Activated CD8-positive, alpha-beta T cell treated with anti-CD3 and anti-CD28 coated beads for 36 hours (primary cell): ENCODE measurements at regions not wholly inside any gene's neighbourhood (a gene's known extent, or its start where the extent isn't known, plus 50 kb on each side); places are given as distances from the start of the nearest gene placed in this dataset.

Experiments used
- ATAC-seq: fragments of 200-7000 bp; cut with Tn5 transposase; one replicate; pipeline ENCODE4 v1.10.0; 2021; ENCODE audit warnings: mild to moderate bottlenecking, moderate library complexity
- CTCF ChIA-PET: fragments of 350-600 bp; sonication (Branson Sonifier 250); formaldehyde crosslinking; loops from one replicate; lab custom pipeline; 2021; ENCODE audit warnings: antibody characterized with exemption; lab: Charles Lee
- POLR2A ChIA-PET: fragments of 350-600 bp; sonication (Branson Sonifier 250); formaldehyde crosslinking; loops from one replicate; lab custom pipeline; 2021; ENCODE audit warnings: antibody characterized with exemption; lab: Charles Lee
- DNase-seq: peaks from one replicate; pipeline ENCODE4 v3.0.0-alpha.2; 2020
- H3K27ac Mint-ChIP-seq: one replicate; pipeline ENCODE4 v1.8.0; 2021; ENCODE audit warnings: mild to moderate bottlenecking, mixed read lengths
- H3K27me3 Mint-ChIP-seq: one replicate; pipeline ENCODE4 v1.8.0; 2021; ENCODE audit warnings: mixed read lengths
- H3K36me3 Mint-ChIP-seq: one replicate; pipeline ENCODE4 v1.8.0; 2021; ENCODE audit warnings: low read depth, mixed read lengths
- H3K4me1 Mint-ChIP-seq: one replicate; pipeline ENCODE4 v1.8.0; 2021; ENCODE audit warnings: low read depth, mixed read lengths
- H3K4me3 Mint-ChIP-seq: one replicate; pipeline ENCODE4 v1.8.0; 2021; ENCODE audit warnings: mild to moderate bottlenecking, moderate library complexity, mixed read lengths
- H3K9me3 Mint-ChIP-seq: one replicate; pipeline ENCODE4 v1.8.0; 2021; ENCODE audit warnings: mixed read lengths
- CTCF ChIP-seq: fragments of 200-600 bp; IDR thresholded peaks from one replicate; pipeline ENCODE4 v1.8.0; 2022; ENCODE audit warnings: antibody characterized with exemption, mild to moderate bottlenecking
- intact Hi-C: fragments of 100-400 bp; cut with micrococcal nuclease; formaldehyde crosslinking; loops from one replicate; pipeline ENCODE4 v1.10.0; 2022

- DNase-seq (no peak), ATAC-seq (no peak)
- H3K36me3 Mint-ChIP-seq = no peaks in the 10 kb centered on the region
- ChIA-PET POLR2A (no interaction called here), CTCF (no interaction called here)
- TF ChIP-seq CTCF = no peak
- no peaks in the 10 kb centered on the region for H3K27me3 Mint-ChIP-seq
- no peaks in the 10 kb centered on the region for H3K4me1 Mint-ChIP-seq
- no peaks in the 10 kb centered on the region for H3K9me3 Mint-ChIP-seq
- H3K27ac Mint-ChIP-seq = no peak overlapping the region
- H3K4me3 Mint-ChIP-seq = no peak overlapping the region
- intact Hi-C loops = no loop called here
Measured at GRCh38 chr3:174462916-174463315, 396.2 kb upstream of the NAALADL2 start.

GRCh38 chr3:174465177-174465576 lies 394.0 kb upstream of the NAALADL2 start:
- H3K36me3 Mint-ChIP-seq = peaks cover under 1% of the 10 kb centered on the region
- TF ChIP-seq CTCF = no peak
- H3K27me3 Mint-ChIP-seq = no peaks in the 10 kb centered on the region
- H3K4me3 Mint-ChIP-seq = no peak overlapping the region
- no peak overlapping the region for H3K27ac Mint-ChIP-seq
- H3K4me1 Mint-ChIP-seq = no peaks in the 10 kb centered on the region
- H3K9me3 Mint-ChIP-seq = no peaks in the 10 kb centered on the region
- intact Hi-C loops = no loop called here
- ATAC-seq (no peak), DNase-seq (no peak)
- POLR2A ChIA-PET = no interaction called here
- CTCF ChIA-PET = no interaction called here

- no peaks in the 10 kb centered on the region for H3K27me3 Mint-ChIP-seq
- no peaks in the 10 kb centered on the region for H3K4me1 Mint-ChIP-seq
- ChIA-PET CTCF (no interaction called here), POLR2A (no interaction called here)
- peaks cover 3% of the 10 kb centered on the region for H3K36me3 Mint-ChIP-seq
- ATAC-seq (no peak), DNase-seq (no peak)
- no peak overlapping the region for H3K4me3 Mint-ChIP-seq
- TF ChIP-seq CTCF = no peak
- intact Hi-C loops = no loop called here
- no peak overlapping the region for H3K27ac Mint-ChIP-seq
- peaks cover 2% of the 10 kb centered on the region for H3K9me3 Mint-ChIP-seq
Measured at GRCh38 chr3:174466471-174467054, 392.6 kb upstream of the NAALADL2 start.

- Mint-ChIP-seq H3K4me3 (no peak overlapping the region), H3K4me1 (no peaks in the 10 kb centered on the region), H3K27me3 (no peaks in the 10 kb centered on the region), H3K9me3 (no peaks in the 10 kb centered on the region), H3K36me3 (no peaks in the 10 kb centered on the region), H3K27ac (no peak overlapping the region)
- CTCF ChIA-PET = no interaction called here
- no peak for ATAC-seq
- POLR2A ChIA-PET = no interaction called here
- intact Hi-C loops = no loop called here
- DNase-seq = no peak
- TF ChIP-seq CTCF = no peak
Measured at GRCh38 chr3:174477491-174477890, 381.6 kb upstream of the NAALADL2 start.

- no peaks in the 10 kb centered on the region for H3K4me1 Mint-ChIP-seq
- TF ChIP-seq CTCF = no peak
Measured at GRCh38 chr3:174480767-174481166, 378.4 kb upstream of the NAALADL2 start.

More at GRCh38 chr3:174480767-174481166, 378.4 kb upstream of the NAALADL2 start:
- intact Hi-C loops = no loop called here
- ATAC-seq (no peak), DNase-seq (no peak)
- POLR2A ChIA-PET = no interaction called here
- no peaks in the 10 kb centered on the region for H3K27me3 Mint-ChIP-seq
- H3K9me3 Mint-ChIP-seq = peaks cover 3% of the 10 kb centered on the region
- H3K4me3 Mint-ChIP-seq = no peak overlapping the region
- H3K36me3 Mint-ChIP-seq = no peaks in the 10 kb centered on the region
- CTCF ChIA-PET = no interaction called here
- H3K27ac Mint-ChIP-seq = no peak overlapping the region
